GM23248 (cell line): ENCODE measurements at regions not wholly inside any gene's neighbourhood (a gene's known extent, or its start where the extent isn't known, plus 50 kb on each side); places are given as distances from the start of the nearest gene placed in this dataset.

ENCODE experiments used
- DNase-seq: peaks from one replicate; pipeline ENCODE4 v3.0.0-alpha.2; 2015
- H2AFZ ChIP-seq: fragments of 200-600 bp; sonication (generic); 2 replicates; pipeline ENCODE4 v1.6.1; 2016; ENCODE audit warnings: antibody characterized with exemption
- H3F3A ChIP-seq: fragments of 200-600 bp; sonication (generic); 2 replicates; pipeline ENCODE4 v1.6.1; 2016; ENCODE audit warnings: mild to moderate bottlenecking, antibody characterized with exemption, mixed run types; ENCODE audit not compliant: insufficient read depth
- H3K27ac ChIP-seq: fragments of 200-600 bp; sonication (generic); 2 replicates; pipeline ENCODE4 v1.5.1; 2016; ENCODE audit warnings: mild to moderate bottlenecking
- H3K27me3 ChIP-seq: fragments of 200-600 bp; sonication (generic); replicated peaks from 2 replicates; pipeline ENCODE4 v1.6.1; 2016; ENCODE audit warnings: mild to moderate bottlenecking; ENCODE audit not compliant: insufficient read depth
- H3K36me3 ChIP-seq: fragments of 200-600 bp; sonication (generic); 2 replicates; pipeline ENCODE4 v1.6.1; 2016; ENCODE audit warnings: low read depth, mild to moderate bottlenecking
- H3K4me1 ChIP-seq: fragments of 200-600 bp; sonication (generic); 2 replicates; pipeline ENCODE4 v1.6.1; 2016; ENCODE audit warnings: mild to moderate bottlenecking; ENCODE audit not compliant: insufficient read depth
- H3K4me2 ChIP-seq: fragments of 200-600 bp; sonication (generic); one replicate; pipeline ENCODE4 v1.6.1; 2016; ENCODE audit warnings: mild to moderate bottlenecking; ENCODE audit not compliant: unreplicated experiment
- H3K4me3 ChIP-seq: fragments of 200-600 bp; sonication (generic); 2 replicates; pipeline ENCODE4 v1.5.1; 2016; ENCODE audit warnings: mild to moderate bottlenecking
- H3K79me2 ChIP-seq: fragments of 200-600 bp; sonication (generic); 2 replicates; pipeline ENCODE4 v1.6.1; 2016; ENCODE audit warnings: mild to moderate bottlenecking; ENCODE audit not compliant: insufficient read depth
- H3K9ac ChIP-seq: fragments of 200-600 bp; sonication (generic); 2 replicates; pipeline ENCODE4 v1.6.1; 2016; ENCODE audit warnings: mild to moderate bottlenecking
- H3K9me2 ChIP-seq: fragments of 200-600 bp; sonication (generic); 2 replicates; pipeline ENCODE4 v1.6.1; 2016; ENCODE audit warnings: mixed run types, mild to moderate bottlenecking, moderate library complexity; ENCODE audit not compliant: insufficient read depth
- H3K9me3 ChIP-seq: fragments of 200-600 bp; sonication (generic); one replicate; pipeline ENCODE4 v1.6.1; 2017; ENCODE audit warnings: low read depth
- H4K20me1 ChIP-seq: fragments of 200-600 bp; sonication (generic); 2 replicates; pipeline ENCODE4 v1.6.0; 2016; ENCODE audit not compliant: insufficient read depth
- EZH2 ChIP-seq: fragments of 200-600 bp; sonication (generic); IDR thresholded peaks from 2 replicates; pipeline ENCODE4 v1.6.1; 2018; ENCODE audit warnings: antibody characterized with exemption, mild to moderate bottlenecking; ENCODE audit not compliant: insufficient read depth, poor library complexity, severe bottlenecking
- EZH2phosphoT487 ChIP-seq: fragments of 200-600 bp; sonication (generic); IDR thresholded peaks from 2 replicates; pipeline ENCODE4 v1.6.1; 2018; ENCODE audit warnings: antibody characterized with exemption, moderate library complexity, mild to moderate bottlenecking, low read depth; ENCODE audit not compliant: insufficient read depth
- WGBS, 2 experiments: methylation state at CpG; one replicate each; pipeline ENCODE4 v1.1.6; 2015 to 2017; ENCODE audit warnings: low lambda C conversion rate in 2 of 2, low coverage in 1 of 2; ENCODE audit errors: missing lambda C conversion rate in 2 of 2; 5-methylcytosine and 5-hydroxymethylcytosine counted together
- in situ Hi-C: fragments of 300-500 bp; cut with MboI; formaldehyde crosslinking; loops from 2 replicates; pipeline ENCODE4 v1.15.0; 2020

DNA sequence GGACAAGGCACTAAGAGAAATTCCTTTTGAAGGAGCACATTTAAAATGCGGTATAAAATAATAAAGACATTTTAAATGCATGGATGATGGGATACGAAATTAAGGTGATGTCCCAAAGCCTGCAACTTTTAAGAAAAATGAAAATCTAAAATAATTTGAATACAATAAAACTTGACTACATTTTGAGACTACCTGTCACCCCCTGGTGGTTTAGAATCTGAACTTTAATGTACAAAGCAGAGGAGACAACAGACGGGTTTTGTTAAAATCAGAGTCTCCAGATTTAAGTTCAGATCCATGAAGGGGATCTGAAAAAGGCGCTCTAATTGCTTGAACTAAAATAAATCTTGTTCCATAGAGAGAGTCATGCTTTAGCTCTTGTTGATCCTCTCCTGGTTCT is 1129.3 kb upstream of the PCDH20 start:
- no peaks in the 10 kb centered on the region for H3K9me3 ChIP-seq
- H3K79me2 ChIP-seq, result no peaks in the 10 kb centered on the region
- no peaks in the 10 kb centered on the region for H3K36me3 ChIP-seq
- H3K9ac ChIP-seq, result no peak overlapping the region
- no peak overlapping the region for H2AFZ ChIP-seq
- H3K4me3 ChIP-seq, result no peak overlapping the region
- H3K4me1 ChIP-seq, result no peaks in the 10 kb centered on the region
- H4K20me1 ChIP-seq, result no peaks in the 10 kb centered on the region
- DNase-seq, result no peak
- WGBS, 2 experiments, result 36 to 39% methylated on average over 4 of the region's 4 CpGs
- no peaks in the 10 kb centered on the region for H3K9me2 ChIP-seq
- no peak overlapping the region for H3K4me2 ChIP-seq
- in situ Hi-C loops, result no loop called here
- H3K27me3 ChIP-seq, result no peaks in the 10 kb centered on the region
- TF ChIP-seq EZH2, result no peak
- TF ChIP-seq EZH2phosphoT487, result no peak
- no peaks in the 10 kb centered on the region for H3F3A ChIP-seq
- H3K27ac ChIP-seq, result no peak overlapping the region

DNA sequence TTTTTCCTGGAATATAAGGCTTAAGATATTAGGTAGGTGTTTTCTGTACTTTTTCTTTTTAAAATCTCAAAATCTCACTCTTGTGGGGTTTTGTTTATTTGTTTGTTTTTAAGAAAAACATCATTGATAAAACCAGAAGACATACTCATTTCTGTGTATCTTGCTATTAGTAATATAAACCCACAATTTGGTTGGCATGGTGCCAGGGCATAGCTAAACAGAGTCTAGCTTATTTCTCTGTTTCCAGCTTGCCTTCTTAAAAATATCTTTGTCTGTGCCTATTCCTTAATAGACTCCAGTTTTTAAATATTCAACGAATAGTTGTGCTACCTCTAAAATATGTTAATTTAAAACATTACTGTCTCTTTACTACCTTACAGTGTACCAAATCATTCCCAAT is 1121.9 kb upstream of the PCDH20 start:
- Histone ChIP-seq H3K36me3 (no peaks in the 10 kb centered on the region), H3K4me1 (no peaks in the 10 kb centered on the region), H3F3A (no peaks in the 10 kb centered on the region), H4K20me1 (no peaks in the 10 kb centered on the region), H3K9ac (no peak overlapping the region), H3K4me3 (no peak overlapping the region), H3K27me3 (no peaks in the 10 kb centered on the region), H3K9me2 (no peaks in the 10 kb centered on the region), H3K27ac (no peak overlapping the region), H3K9me3 (no peaks in the 10 kb centered on the region), H3K4me2 (no peak overlapping the region), H3K79me2 (no peaks in the 10 kb centered on the region), H2AFZ (no peak overlapping the region)
- 0 to 5% methylated on average over 1 of the region's 1 CpG for WGBS, 2 experiments
- TF ChIP-seq EZH2 (no peak), EZH2phosphoT487 (no peak)
- in situ Hi-C loops, result no loop called here
- no peak for DNase-seq

DNA sequence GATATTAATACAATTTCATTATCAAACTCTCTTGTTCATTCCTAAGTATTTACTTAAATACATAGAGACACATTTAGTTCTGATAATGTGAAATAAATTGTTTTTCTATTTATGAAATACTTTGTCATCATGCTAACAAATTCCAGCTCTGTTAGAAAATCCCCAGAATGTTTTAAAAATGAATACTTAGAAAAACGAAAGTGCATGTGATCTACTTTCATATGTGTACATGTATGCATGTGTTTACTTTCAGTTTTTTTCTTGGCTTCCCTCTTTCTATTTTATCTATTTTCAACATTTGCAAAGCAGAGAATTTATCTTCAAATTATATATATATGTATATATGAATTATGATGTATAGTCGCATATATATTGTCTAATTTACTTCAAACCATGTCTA is 1110.0 kb upstream of the PCDH20 start:
- H4K20me1 ChIP-seq, result no peaks in the 10 kb centered on the region
- no peak overlapping the region for H3K4me3 ChIP-seq
- H3K36me3 ChIP-seq, result no peaks in the 10 kb centered on the region
- no peak overlapping the region for H3K4me2 ChIP-seq
- H3K27me3 ChIP-seq, result no peaks in the 10 kb centered on the region
- H3K9ac ChIP-seq, result no peak overlapping the region
- in situ Hi-C loops, result no loop called here
- H3K9me2 ChIP-seq, result no peaks in the 10 kb centered on the region
- no peak overlapping the region for H2AFZ ChIP-seq
- TF ChIP-seq EZH2phosphoT487 (no peak), EZH2 (no peak)
- no peaks in the 10 kb centered on the region for H3F3A ChIP-seq
- no peaks in the 10 kb centered on the region for H3K9me3 ChIP-seq
- no peak for DNase-seq
- no peak overlapping the region for H3K27ac ChIP-seq
- H3K79me2 ChIP-seq, result no peaks in the 10 kb centered on the region
- no peaks in the 10 kb centered on the region for H3K4me1 ChIP-seq
- 11 to 15% methylated on average over 2 of the region's 2 CpGs for WGBS, 2 experiments

DNA sequence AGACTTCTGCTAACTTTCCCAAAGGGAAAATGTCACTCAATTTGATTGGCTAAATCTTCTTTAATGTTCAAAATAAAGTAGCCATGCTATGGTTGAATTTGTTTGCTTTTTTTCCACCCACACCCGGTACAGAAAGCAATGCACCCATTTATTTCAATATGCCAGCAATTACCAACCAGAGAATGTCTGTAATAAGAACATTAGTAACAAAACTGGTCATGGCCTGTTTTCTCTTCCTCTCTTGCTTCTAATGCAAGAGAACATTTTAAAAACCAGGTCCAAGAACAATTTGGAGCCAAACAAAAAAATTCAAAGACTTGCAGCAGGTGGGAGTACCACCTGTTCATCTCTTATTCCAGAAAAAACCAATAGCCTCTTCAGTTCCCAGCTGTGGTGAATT is 1108.8 kb upstream of the PCDH20 start:
- H3K9me2 ChIP-seq, result no peaks in the 10 kb centered on the region
- TF ChIP-seq EZH2 (no peak), EZH2phosphoT487 (no peak)
- no peaks in the 10 kb centered on the region for H3F3A ChIP-seq
- H3K36me3 ChIP-seq, result no peaks in the 10 kb centered on the region
- H3K27me3 ChIP-seq, result no peaks in the 10 kb centered on the region
- no peak for DNase-seq
- no peaks in the 10 kb centered on the region for H3K9me3 ChIP-seq
- in situ Hi-C loops, result no loop called here
- WGBS, 2 experiments, result 15 to 17% methylated on average over 1 of the region's 1 CpG
- no peaks in the 10 kb centered on the region for H3K79me2 ChIP-seq
- no peak overlapping the region for H3K4me2 ChIP-seq
- no peak overlapping the region for H2AFZ ChIP-seq
- no peak overlapping the region for H3K4me3 ChIP-seq
- no peak overlapping the region for H3K9ac ChIP-seq
- no peaks in the 10 kb centered on the region for H3K4me1 ChIP-seq
- no peak overlapping the region for H3K27ac ChIP-seq
- no peaks in the 10 kb centered on the region for H4K20me1 ChIP-seq

DNA sequence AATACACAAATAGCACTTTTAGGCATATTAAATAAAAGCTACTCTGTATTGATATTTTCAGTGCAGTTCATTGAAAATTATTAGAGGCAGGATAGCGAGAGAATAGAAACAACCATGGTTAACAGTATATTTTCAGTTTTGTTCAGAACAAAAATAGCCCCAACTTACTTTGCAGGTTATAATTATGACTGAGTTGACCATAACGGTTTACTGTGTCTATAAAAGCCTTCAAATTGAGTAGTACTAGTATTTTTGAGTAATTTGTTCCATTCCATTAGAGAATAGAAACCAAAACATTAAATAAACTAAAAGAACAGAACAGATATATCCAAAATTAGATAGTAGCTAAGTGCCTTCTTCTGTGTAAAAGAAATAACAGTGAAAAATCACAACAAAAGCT is 1108.4 kb upstream of the PCDH20 start:
- Histone ChIP-seq H3K79me2 (no peaks in the 10 kb centered on the region), H3K4me3 (no peak overlapping the region), H4K20me1 (no peaks in the 10 kb centered on the region), H3K9ac (no peak overlapping the region), H2AFZ (no peak overlapping the region), H3K4me2 (no peak overlapping the region), H3K9me2 (no peaks in the 10 kb centered on the region), H3K9me3 (no peaks in the 10 kb centered on the region), H3K27ac (no peak overlapping the region), H3K4me1 (no peaks in the 10 kb centered on the region), H3K27me3 (no peaks in the 10 kb centered on the region), H3F3A (no peaks in the 10 kb centered on the region), H3K36me3 (no peaks in the 10 kb centered on the region)
- in situ Hi-C loops, result no loop called here
- no peak for DNase-seq
- WGBS, 2 experiments, result 8 to 14% methylated on average over 2 of the region's 2 CpGs
- TF ChIP-seq EZH2phosphoT487, result no peak
- no peak for TF ChIP-seq EZH2
